H1 (cell line): ENCODE measurements at regions not wholly inside any gene's neighbourhood (a gene's known extent, or its start where the extent isn't known, plus 50 kb on each side); places are given as distances from the start of the nearest gene placed in this dataset.

ENCODE experiments used
- BACH1 ChIP-seq: IDR thresholded peaks from 2 replicates; pipeline ENCODE4 v1.6.1; 2012; ENCODE audit warnings: low read length, improper control_type of control experiment
- BCL11A ChIP-seq, 2 experiments: IDR thresholded peaks; one replicate each; pipeline ENCODE4 v1.6.1; 2011; ENCODE audit warnings: low read depth in 2 of 2, low read length in 2 of 2, mild to moderate bottlenecking in 2 of 2
- BRCA1 ChIP-seq: IDR thresholded peaks from 2 replicates; pipeline ENCODE4 v1.6.1; 2012; ENCODE audit warnings: low read depth, low read length, improper control_type of control experiment
- CHD7 ChIP-seq: fragments of 300-600 bp; sonication (generic); IDR thresholded peaks from 2 replicates; pipeline ENCODE4 v1.7.1; 2012; ENCODE audit warnings: low read length, moderate library complexity, mild to moderate bottlenecking, inconsistent platforms; ENCODE audit not compliant: insufficient replicate concordance
- CREB1 ChIP-seq: IDR thresholded peaks from 2 replicates; pipeline ENCODE4 v1.6.1; 2012; ENCODE audit warnings: inconsistent platforms
- CTCF ChIP-seq, 3 experiments: IDR thresholded peaks; 1 replicate in 2 of 3; 2 replicates in 1 of 3; pipeline versions ENCODE4 v1.5.1 to v1.6.1; 2011; ENCODE audit warnings: low read length in 3 of 3, mild to moderate bottlenecking in 3 of 3, inconsistent platforms in 2 of 3, low read depth in 1 of 3, moderate library complexity in 1 of 3; ENCODE audit not compliant: insufficient read depth in 1 of 3; ENCODE audit errors: control extremely low read depth in 1 of 3
- KDM4A ChIP-seq: IDR thresholded peaks from one replicate; pipeline ENCODE4 v1.7.1; 2012; ENCODE audit warnings: low read depth, mild to moderate bottlenecking, moderate library complexity, low read length, inconsistent platforms; ENCODE audit not compliant: severe bottlenecking
- SAP30 ChIP-seq: fragments of 300-600 bp; sonication (generic); IDR thresholded peaks from 2 replicates; pipeline ENCODE4 v1.7.1; 2012; ENCODE audit warnings: low read length, moderate library complexity, mild to moderate bottlenecking, inconsistent platforms; ENCODE audit not compliant: insufficient read depth, insufficient replicate concordance
- SP2 ChIP-seq: IDR thresholded peaks from 2 replicates; pipeline ENCODE4 v1.6.1; 2012; ENCODE audit warnings: mild to moderate bottlenecking, low read length, inconsistent platforms
- TCF12 ChIP-seq: IDR thresholded peaks from 2 replicates; pipeline ENCODE4 v1.6.1; 2011; ENCODE audit warnings: low read depth, mild to moderate bottlenecking, low read length

DNA sequence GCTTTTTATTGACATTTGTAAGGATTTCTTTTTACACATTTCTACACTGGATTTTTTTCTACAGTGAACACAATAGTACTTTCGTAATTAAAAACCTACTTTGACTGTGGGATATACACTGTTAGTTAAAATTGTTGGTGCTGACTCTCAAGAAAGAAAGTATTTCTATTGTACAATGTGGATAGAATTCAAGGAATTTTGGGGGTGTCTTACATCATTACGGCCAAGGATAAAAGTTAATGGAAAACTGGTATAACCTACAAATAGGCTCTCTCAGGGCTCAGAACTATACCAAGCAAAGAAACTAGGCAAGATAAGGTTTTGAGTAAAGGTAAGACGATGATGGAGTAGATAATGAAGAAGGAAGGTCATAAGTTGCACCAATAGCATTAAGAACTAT lies 198.4 kb upstream of the PARD3B start (continued):
- TF ChIP-seq CHD7, result no peak
- TF ChIP-seq BRCA1, result no peak
- TF ChIP-seq CREB1, result no peak
- TF ChIP-seq TCF12, result no peak
- no peak for TF ChIP-seq SAP30
- no peak for TF ChIP-seq KDM4A
- no peak for TF ChIP-seq SP2
- TF ChIP-seq BACH1, result no peak
- TF ChIP-seq BCL11A (IDR thresholded peaks at IDR 0.05; ENCODE audit: low read depth in 2 of 2, low read length in 2 of 2), result no peak
- TF ChIP-seq CTCF (IDR thresholded peaks at IDR 0.05; ENCODE audit: control extremely low read depth in 1 of 3, insufficient read depth in 1 of 3, low read depth in 1 of 3, low read length in 3 of 3), result no peak
